ENCODE measurements at regions not wholly inside any gene's neighbourhood (a gene's known extent, or its start where the extent isn't known, plus 50 kb on each side); places are given as distances from the start of the nearest gene placed in this dataset.

DNA sequence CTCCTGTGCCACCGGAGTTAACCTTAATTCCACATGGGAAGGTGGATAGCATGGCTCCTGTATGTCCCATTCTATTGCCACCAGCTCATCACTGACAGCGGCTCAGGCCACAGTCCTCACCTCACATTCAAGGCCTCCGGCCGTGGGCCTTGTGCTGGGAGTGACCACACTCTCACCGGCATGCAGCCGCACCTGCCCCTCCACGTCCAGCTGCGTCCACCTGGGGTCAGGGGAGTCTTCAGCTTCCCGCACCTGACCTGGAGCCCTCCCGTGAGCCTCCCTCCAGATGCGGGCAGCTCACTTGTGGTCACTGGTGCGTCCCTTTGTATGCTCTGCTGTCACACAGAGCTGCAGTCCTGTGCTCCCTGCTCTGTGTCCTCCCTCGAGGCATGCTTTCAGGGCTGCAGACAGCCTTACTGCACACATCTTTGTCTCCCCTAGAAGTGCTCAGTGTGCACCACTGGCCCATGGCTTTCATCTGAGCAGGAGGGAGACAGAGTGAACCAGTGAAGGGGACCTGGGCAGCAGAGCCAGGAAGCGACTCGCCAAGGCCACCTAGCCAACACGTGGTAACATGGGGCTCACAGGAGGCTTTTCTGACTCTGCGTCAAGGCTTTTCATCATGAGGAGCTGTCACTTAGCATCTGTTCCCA lies 210.1 kb downstream of the ERCC6L2 start:
- no peak overlapping the region for H3K4me3 ChIP-seq (ENCODE audit: low read depth, low read length)
- TF ChIP-seq, protein P1, sequence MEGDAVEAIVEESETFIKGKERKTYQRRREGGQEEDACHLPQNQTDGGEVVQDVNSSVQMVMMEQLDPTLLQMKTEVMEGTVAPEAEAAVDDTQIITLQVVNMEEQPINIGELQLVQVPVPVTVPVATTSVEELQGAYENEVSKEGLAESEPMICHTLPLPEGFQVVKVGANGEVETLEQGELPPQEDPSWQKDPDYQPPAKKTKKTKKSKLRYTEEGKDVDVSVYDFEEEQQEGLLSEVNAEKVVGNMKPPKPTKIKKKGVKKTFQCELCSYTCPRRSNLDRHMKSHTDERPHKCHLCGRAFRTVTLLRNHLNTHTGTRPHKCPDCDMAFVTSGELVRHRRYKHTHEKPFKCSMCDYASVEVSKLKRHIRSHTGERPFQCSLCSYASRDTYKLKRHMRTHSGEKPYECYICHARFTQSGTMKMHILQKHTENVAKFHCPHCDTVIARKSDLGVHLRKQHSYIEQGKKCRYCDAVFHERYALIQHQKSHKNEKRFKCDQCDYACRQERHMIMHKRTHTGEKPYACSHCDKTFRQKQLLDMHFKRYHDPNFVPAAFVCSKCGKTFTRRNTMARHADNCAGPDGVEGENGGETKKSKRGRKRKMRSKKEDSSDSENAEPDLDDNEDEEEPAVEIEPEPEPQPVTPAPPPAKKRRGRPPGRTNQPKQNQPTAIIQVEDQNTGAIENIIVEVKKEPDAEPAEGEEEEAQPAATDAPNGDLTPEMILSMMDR (IDR thresholded peaks at IDR 0.05; ENCODE audit: insufficient read depth, low read depth, low read length, missing control alignments): no peak
- no peak for DNase-seq (ENCODE audit: low read depth)

DNA sequence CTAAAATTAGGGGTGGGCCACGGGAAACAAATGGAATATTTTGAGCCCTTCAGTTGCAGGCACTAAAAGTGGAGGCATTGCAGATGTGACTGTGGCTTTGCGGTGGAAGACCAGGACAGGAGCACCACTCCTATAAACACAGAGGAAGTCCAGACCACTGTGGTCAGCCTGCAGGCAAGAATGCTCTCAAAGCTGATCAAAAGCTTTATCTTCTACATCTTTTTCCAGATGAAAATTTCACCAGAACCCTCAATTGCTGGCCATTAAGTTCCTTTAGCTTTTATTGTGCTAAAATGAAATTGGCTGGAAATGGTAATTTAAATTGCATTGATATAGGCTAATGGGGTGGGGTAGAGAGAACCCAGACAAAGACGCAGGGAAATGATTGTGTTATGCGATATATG lies 208.8 kb downstream of the ERCC6L2 start:
- TF ChIP-seq, protein P1 (IDR thresholded peaks at IDR 0.05; ENCODE audit: insufficient read depth, low read depth, low read length, missing control alignments): no peak
- no peak for DNase-seq (ENCODE audit: low read depth)
- no peak overlapping the region for H3K4me3 ChIP-seq (ENCODE audit: low read depth, low read length)

DNA sequence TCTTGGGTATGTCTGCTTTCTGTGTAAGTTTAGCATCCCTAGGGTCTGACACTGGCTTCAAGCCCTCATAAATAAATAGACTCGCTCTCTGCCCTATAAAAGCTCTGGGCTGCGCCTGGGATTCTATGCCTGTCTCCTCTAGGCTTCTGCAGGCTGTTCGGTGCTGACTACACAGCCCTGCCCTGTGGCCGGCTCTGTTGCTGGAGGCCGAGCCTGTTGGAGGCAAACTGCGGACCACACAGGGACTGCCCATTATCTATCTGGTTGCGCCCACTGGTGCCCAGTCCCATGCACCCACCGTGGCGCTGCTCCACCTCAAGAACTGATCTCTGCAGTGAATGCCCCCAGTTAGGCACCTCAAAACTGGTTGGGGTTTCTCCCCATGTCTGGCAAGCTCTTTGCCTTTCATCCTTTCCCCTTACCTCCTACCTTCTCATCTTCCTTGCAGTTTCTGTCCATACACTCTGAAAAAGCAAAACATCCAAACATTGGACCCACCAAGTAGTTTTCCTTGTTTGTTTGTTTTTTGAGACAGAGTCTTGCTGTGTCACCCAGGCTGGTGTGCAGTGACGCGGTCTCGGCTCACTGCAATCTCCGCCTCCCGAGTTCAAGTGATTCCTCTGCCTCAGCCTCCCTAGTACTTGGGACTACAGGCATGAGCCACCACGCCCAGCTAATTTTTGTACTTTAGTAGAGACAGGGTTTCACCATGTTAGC lies 207.2 kb downstream of the ERCC6L2 start:
- TF ChIP-seq, protein P1 (IDR thresholded peaks at IDR 0.05; ENCODE audit: insufficient read depth, low read depth, low read length, missing control alignments): no peak
- no peak for DNase-seq (ENCODE audit: low read depth)
- H3K4me3 ChIP-seq (ENCODE audit: low read depth, low read length): no peak overlapping the region

DNA sequence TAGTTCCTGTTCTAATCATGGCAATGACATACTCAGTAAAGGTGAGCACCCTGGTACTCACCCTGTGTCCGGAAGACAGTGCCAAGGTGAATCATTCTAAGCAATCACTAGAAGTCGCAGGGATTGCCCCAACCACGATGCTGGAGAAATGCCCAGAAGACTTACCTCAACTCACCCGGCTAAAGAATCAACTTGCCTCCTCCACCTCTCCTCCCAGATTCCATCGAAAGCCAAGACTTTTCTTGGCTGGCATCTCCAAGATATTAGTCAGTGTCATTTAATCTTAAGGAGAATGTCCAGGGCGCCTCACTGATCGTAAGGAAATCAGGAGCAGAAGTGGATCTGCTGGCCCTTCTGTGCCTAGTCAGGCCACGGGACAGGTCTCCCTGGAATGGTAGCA lies 204.9 kb downstream of the ERCC6L2 start:
- TF ChIP-seq, protein P1 (IDR thresholded peaks at IDR 0.05; ENCODE audit: insufficient read depth, low read depth, low read length, missing control alignments): no peak
- no peak overlapping the region for H3K4me3 ChIP-seq (ENCODE audit: low read depth, low read length)
- DNase-seq (ENCODE audit: low read depth): no peak

DNA sequence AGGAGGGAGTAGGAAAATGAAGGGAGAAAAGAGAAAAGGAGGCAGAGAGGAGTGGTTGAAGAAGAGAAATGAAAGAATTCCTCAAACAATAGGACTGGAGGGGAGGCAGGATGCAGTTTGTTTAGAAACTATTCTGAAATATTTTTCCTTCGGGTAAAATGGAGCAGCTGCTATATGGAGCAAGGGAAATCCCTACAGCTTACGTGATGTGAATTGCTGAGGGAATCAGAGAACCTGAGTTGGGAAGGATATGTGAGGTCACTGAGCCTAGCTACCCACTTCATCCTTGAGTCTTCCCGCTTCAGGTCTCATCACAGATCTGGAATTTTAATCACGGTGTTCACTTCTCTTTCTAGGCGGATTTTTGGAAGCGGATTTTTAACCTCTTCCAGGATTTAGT lies 204.3 kb downstream of the ERCC6L2 start:
- TF ChIP-seq, protein P1 (IDR thresholded peaks at IDR 0.05; ENCODE audit: insufficient read depth, low read depth, low read length, missing control alignments): no peak
- no peak for DNase-seq (ENCODE audit: low read depth)
- H3K4me3 ChIP-seq (ENCODE audit: low read depth, low read length): no peak overlapping the region

DNA sequence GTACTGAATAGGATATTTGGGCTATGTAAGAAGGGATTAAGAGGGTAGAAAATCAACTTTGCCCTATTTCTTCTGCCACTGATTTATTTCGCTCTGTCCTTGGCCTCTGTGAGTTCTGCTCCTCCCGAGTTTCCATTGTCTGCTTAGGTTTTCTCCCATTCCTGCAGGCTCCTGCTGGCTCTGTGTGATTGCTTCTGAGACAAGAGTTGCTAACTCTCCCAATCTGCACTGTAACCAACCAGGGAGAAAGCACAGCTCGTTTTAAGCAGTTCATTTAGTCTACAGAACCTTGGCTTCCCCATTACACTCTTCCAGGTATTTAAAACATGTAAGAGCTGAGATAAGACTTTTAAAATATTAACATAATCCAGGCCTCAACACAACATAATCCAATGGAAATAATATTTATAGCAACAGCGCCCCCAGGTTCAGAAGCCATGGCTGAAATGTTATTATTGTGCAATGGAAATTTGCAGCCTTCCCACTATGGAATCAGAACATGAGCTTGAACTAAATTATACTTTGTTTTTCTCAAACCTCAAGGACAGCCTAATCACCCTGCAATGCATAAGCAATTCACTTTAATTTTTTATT lies 203.5 kb downstream of the ERCC6L2 start:
- DNase-seq (ENCODE audit: low read depth): no peak
- no peak overlapping the region for H3K4me3 ChIP-seq (ENCODE audit: low read depth, low read length)
- TF ChIP-seq, protein P1 (IDR thresholded peaks at IDR 0.05; ENCODE audit: insufficient read depth, low read depth, low read length, missing control alignments): no peak
